MG63 (cell line): ENCODE measurements at regions not wholly inside any gene's neighbourhood (a gene's known extent, or its start where the extent isn't known, plus 50 kb on each side); places are given as distances from the start of the nearest gene placed in this dataset.

Experiments used
- DNase-seq: peaks from one replicate; pipeline ENCODE4 v3.0.0-alpha.2; 2020
- H3K27me3 ChIP-seq: fragments of 250-450 bp; sonication (Bioruptor Pico); 2 replicates; pipeline ENCODE4 v1.5.1; 2020; ENCODE audit warnings: mild to moderate bottlenecking, moderate library complexity
- H3K36me3 ChIP-seq: fragments of 250-450 bp; sonication (Bioruptor Pico); 2 replicates; pipeline ENCODE4 v1.5.1; 2020; ENCODE audit warnings: mild to moderate bottlenecking, moderate library complexity
- H3K4me3 ChIP-seq: fragments of 250-450 bp; sonication (Bioruptor Pico); 2 replicates; pipeline ENCODE4 v1.5.1; 2020; ENCODE audit warnings: mild to moderate bottlenecking, moderate library complexity
- H3K9me3 ChIP-seq: fragments of 250-450 bp; sonication (Bioruptor Pico); 2 replicates; pipeline ENCODE4 v1.5.1; 2020; ENCODE audit warnings: mild to moderate bottlenecking, moderate library complexity

GRCh38 chr2:49487139-49487538, 332.8 kb upstream of the FSHR start:
- Histone ChIP-seq H3K4me3 (no peak overlapping the region), H3K9me3 (no peaks in the 10 kb centered on the region), H3K36me3 (no peaks in the 10 kb centered on the region), H3K27me3 (no peaks in the 10 kb centered on the region)
- DNase-seq, result no peak

- Histone ChIP-seq H3K36me3 (no peaks in the 10 kb centered on the region), H3K27me3 (no peaks in the 10 kb centered on the region), H3K4me3 (no peak overlapping the region), H3K9me3 (no peaks in the 10 kb centered on the region)
- DNase-seq, result no peak
Measured at GRCh38 chr2:49480520-49480919, 326.2 kb upstream of the FSHR start.

- no peak overlapping the region for H3K4me3 ChIP-seq
- no peaks in the 10 kb centered on the region for H3K27me3 ChIP-seq
- H3K36me3 ChIP-seq, result no peaks in the 10 kb centered on the region
- DNase-seq, result no peak
- no peaks in the 10 kb centered on the region for H3K9me3 ChIP-seq
Measured at GRCh38 chr2:49465157-49465831, 311.0 kb upstream of the FSHR start.

GRCh38 chr2:49459314-49459993, 305.1 kb upstream of the FSHR start:
- no peak for DNase-seq
- no peaks in the 10 kb centered on the region for H3K27me3 ChIP-seq

GRCh38 chr2:49444005-49444404, 289.7 kb upstream of the FSHR start:
- H3K27me3 ChIP-seq, result no peaks in the 10 kb centered on the region
- no peaks in the 10 kb centered on the region for H3K36me3 ChIP-seq
- DNase-seq, result no peak
- H3K4me3 ChIP-seq, result no peak overlapping the region
- H3K9me3 ChIP-seq, result no peaks in the 10 kb centered on the region

More at GRCh38 chr2:49459314-49459993, 305.1 kb upstream of the FSHR start:
- Histone ChIP-seq H3K9me3 (no peaks in the 10 kb centered on the region), H3K36me3 (no peaks in the 10 kb centered on the region), H3K4me3 (no peak overlapping the region)

GRCh38 chr2:49426996-49427395, 272.7 kb upstream of the FSHR start:
- H3K36me3 ChIP-seq, result no peaks in the 10 kb centered on the region
- no peak for DNase-seq
- H3K9me3 ChIP-seq, result no peaks in the 10 kb centered on the region
- H3K27me3 ChIP-seq, result peaks cover 5% of the 10 kb centered on the region; the same call in 1 of the 2 replicates
- H3K4me3 ChIP-seq, result no peak overlapping the region

GRCh38 chr2:49416252-49416651, 261.9 kb upstream of the FSHR start:
- H3K27me3 ChIP-seq, result no peaks in the 10 kb centered on the region
- no peaks in the 10 kb centered on the region for H3K36me3 ChIP-seq
- H3K9me3 ChIP-seq, result no peaks in the 10 kb centered on the region
- H3K4me3 ChIP-seq, result no peak overlapping the region
- DNase-seq, result no peak

GRCh38 chr2:49404108-49404507, 249.8 kb upstream of the FSHR start:
- no peak for DNase-seq
- Histone ChIP-seq H3K27me3 (no peaks in the 10 kb centered on the region), H3K9me3 (no peaks in the 10 kb centered on the region), H3K4me3 (no peak overlapping the region), H3K36me3 (no peaks in the 10 kb centered on the region)

GRCh38 chr2:49403637-49404036, 249.3 kb upstream of the FSHR start:
- no peaks in the 10 kb centered on the region for H3K9me3 ChIP-seq
- no peak for DNase-seq
- H3K4me3 ChIP-seq, result no peak overlapping the region
- H3K27me3 ChIP-seq, result no peaks in the 10 kb centered on the region
- no peaks in the 10 kb centered on the region for H3K36me3 ChIP-seq

GRCh38 chr2:49379406-49379805, 225.1 kb upstream of the FSHR start:
- Histone ChIP-seq H3K27me3 (no peaks in the 10 kb centered on the region), H3K36me3 (no peaks in the 10 kb centered on the region)
- no peak for DNase-seq

GRCh38 chr2:49371128-49371701, 216.9 kb upstream of the FSHR start:
- no peaks in the 10 kb centered on the region for H3K27me3 ChIP-seq
- no peaks in the 10 kb centered on the region for H3K36me3 ChIP-seq
- DNase-seq, result no peak
- H3K4me3 ChIP-seq, result no peak overlapping the region
- H3K9me3 ChIP-seq, result no peaks in the 10 kb centered on the region

More at GRCh38 chr2:49379406-49379805, 225.1 kb upstream of the FSHR start:
- Histone ChIP-seq H3K4me3 (no peak overlapping the region), H3K9me3 (no peaks in the 10 kb centered on the region)

GRCh38 chr2:49369650-49370049, 215.3 kb upstream of the FSHR start:
- H3K9me3 ChIP-seq, result no peaks in the 10 kb centered on the region
- no peak for DNase-seq
- no peaks in the 10 kb centered on the region for H3K27me3 ChIP-seq
- H3K36me3 ChIP-seq, result no peaks in the 10 kb centered on the region
- no peak overlapping the region for H3K4me3 ChIP-seq

- DNase-seq, result no peak
- Histone ChIP-seq H3K27me3 (no peaks in the 10 kb centered on the region), H3K36me3 (no peaks in the 10 kb centered on the region), H3K4me3 (no peak overlapping the region), H3K9me3 (no peaks in the 10 kb centered on the region)
Measured at GRCh38 chr2:49369101-49369500, 214.8 kb upstream of the FSHR start.

GRCh38 chr2:49367003-49367402, 212.7 kb upstream of the FSHR start:
- no peak for DNase-seq
- no peaks in the 10 kb centered on the region for H3K9me3 ChIP-seq
- H3K27me3 ChIP-seq, result no peaks in the 10 kb centered on the region
- no peak overlapping the region for H3K4me3 ChIP-seq
- no peaks in the 10 kb centered on the region for H3K36me3 ChIP-seq

GRCh38 chr2:49360407-49360767, 206.1 kb upstream of the FSHR start:
- Histone ChIP-seq H3K36me3 (no peaks in the 10 kb centered on the region), H3K9me3 (no peaks in the 10 kb centered on the region), H3K27me3 (no peaks in the 10 kb centered on the region), H3K4me3 (no peak overlapping the region)
- no peak for DNase-seq

GRCh38 chr2:49359721-49360406, 205.5 kb upstream of the FSHR start:
- no peak overlapping the region for H3K4me3 ChIP-seq
- H3K36me3 ChIP-seq, result no peaks in the 10 kb centered on the region
- DNase-seq, result no peak
- H3K27me3 ChIP-seq, result no peaks in the 10 kb centered on the region
- no peaks in the 10 kb centered on the region for H3K9me3 ChIP-seq

- Histone ChIP-seq H3K9me3 (no peaks in the 10 kb centered on the region), H3K27me3 (no peaks in the 10 kb centered on the region)
Measured at GRCh38 chr2:49355611-49356010, 201.3 kb upstream of the FSHR start.

More at GRCh38 chr2:49355611-49356010, 201.3 kb upstream of the FSHR start:
- no peaks in the 10 kb centered on the region for H3K36me3 ChIP-seq
- no peak overlapping the region for H3K4me3 ChIP-seq
- DNase-seq, result no peak
